GM12892 (cell line): ENCODE measurements at regions not wholly inside any gene's neighbourhood (a gene's known extent, or its start where the extent isn't known, plus 50 kb on each side); places are given as distances from the start of the nearest gene placed in this dataset.

Experiments used
- DNase-seq: peaks from one replicate; pipeline ENCODE4 v3.0.0; 2011; ENCODE audit not compliant: insufficient read length
- FAIRE-seq: peaks from 2 replicates; lab custom pipeline; 2011; peaks lifted over from hg19 to GRCh38; lab: Jason Lieb, UNC
- POLR2A ChIP-seq: IDR thresholded peaks from 2 replicates; pipeline ENCODE4 v1.6.1; 2011; ENCODE audit warnings: low read depth, low read length, control low read depth
- POLR2AphosphoS5 ChIP-seq: IDR thresholded peaks from 2 replicates; pipeline ENCODE4 v1.6.1; 2011; ENCODE audit warnings: low read depth, low read length, control low read depth
- TAF1 ChIP-seq: IDR thresholded peaks from 2 replicates; pipeline ENCODE4 v1.6.1; 2011; ENCODE audit warnings: low read depth, mild to moderate bottlenecking, control low read depth, low read length, borderline replicate concordance

DNA sequence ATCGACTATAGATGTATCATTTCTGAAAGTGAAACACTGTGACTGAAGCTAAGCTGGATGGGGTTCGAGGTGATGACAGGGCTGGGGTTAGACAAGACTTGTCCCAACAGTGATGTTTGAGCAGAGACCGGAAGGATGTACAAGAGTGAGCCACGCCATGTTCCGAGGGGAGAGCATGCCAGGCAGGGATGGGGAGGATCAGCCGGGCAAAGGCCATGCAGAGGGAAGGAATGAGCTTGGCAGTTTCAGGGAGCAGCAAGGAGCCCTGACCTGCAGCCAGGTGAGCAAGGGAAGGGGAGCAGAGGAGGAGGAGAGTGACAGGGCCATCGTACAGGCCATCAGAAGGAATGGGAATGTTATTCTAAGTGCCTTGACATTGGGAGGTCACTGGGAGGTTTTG is 114.9 kb upstream of the GPR26 start:
- TF ChIP-seq POLR2AphosphoS5 = no peak
- no peak for TF ChIP-seq POLR2A
- FAIRE-seq (no peak), DNase-seq (no peak)

DNA sequence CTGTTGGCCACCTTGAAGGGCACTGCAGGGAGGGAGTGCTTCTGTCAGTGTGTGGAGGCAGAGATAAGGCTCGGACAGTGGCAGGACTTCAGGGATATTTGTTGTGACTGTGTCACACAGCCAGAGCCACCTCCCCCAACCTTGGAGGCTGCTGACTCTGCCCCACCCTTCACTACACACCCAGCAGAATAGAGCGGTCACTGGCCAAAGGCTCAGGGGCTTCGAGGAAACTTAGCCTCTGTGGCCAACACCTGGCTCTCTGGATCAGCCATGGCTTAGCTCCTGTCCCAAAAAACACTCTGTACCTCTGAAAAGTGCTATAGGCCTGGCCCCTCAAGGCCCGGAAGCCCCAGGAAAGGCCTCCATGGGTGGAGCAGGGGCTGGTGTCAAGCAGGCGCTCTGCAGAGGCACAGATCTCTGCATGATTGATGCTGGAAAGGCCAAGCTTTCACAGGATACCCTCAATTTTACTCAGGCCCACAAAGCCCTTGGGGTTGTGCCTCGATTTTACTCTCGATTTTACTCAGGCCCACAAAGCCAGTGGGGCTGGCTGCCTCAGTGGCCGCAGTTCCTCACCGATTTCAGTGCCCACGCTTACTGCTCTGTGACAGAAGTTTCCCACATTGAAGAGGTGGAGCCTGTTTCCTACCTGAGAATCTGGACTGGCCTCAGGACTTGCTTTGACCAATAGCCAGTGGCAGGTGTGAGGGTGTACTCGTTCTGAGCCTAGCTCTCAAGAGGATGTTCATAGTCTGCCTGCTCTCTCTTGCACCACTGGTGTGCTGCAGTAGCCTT is 113.2 kb upstream of the GPR26 start:
- FAIRE-seq (no peak), DNase-seq (peak; percentile 60)
- TF ChIP-seq POLR2A (no peak), POLR2AphosphoS5 (peak; percentile 29)

DNA sequence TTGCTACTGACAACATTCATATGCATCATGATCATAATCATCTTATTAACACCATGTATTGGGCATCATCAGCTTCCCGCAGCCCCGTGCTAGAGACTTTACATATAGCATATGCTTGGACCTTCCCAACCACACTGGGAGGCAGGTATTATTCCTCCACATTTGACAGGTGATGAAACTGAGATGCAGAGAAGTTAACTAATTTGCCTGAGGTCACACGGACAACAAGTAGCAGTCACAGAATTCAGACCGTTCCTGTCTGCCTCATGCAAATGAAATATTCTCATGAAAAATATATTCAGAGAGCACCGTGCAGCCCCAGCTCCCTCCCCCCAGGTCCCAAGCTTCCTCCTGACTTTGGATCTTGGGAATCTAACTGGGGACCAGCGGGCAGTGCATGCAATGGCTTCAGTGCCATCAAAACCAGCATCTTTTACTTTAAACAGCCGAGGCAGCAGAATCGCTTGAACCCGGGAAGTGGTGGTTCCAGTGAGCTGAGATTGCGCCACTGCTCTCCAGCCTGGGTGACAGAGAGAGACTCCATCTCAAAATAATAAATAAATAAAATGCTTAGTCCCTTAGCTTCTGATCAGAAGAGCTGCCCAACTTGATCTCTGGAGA is 112.2 kb upstream of the GPR26 start:
- TF ChIP-seq POLR2A = no peak
- no peak for TF ChIP-seq POLR2AphosphoS5
- TF ChIP-seq TAF1 = no peak
- DNase-seq (no peak), FAIRE-seq (peak; percentile 99)

DNA sequence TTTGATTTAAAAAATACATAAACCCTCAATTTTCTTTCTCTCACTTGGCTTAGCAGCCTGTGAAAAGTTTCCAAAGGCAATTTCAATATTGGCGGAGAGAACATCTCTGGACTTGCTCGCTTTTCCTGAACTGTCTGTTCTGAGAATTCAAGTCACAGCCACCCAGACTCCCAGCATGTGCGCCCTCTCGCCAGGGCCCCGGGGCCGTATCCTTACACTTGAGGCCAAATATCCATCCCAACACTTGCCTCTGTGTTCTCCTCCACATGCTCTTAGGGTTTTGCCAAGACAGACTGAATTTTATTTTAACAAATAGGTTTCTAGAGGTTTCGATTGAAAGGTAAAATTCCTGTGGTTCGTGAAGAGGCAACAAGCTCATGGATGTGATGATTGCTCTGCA is 111.5 kb upstream of the GPR26 start:
- DNase-seq = no peak
- TF ChIP-seq TAF1 (no peak), POLR2AphosphoS5 (no peak), POLR2A (no peak)
- FAIRE-seq = no peak

DNA sequence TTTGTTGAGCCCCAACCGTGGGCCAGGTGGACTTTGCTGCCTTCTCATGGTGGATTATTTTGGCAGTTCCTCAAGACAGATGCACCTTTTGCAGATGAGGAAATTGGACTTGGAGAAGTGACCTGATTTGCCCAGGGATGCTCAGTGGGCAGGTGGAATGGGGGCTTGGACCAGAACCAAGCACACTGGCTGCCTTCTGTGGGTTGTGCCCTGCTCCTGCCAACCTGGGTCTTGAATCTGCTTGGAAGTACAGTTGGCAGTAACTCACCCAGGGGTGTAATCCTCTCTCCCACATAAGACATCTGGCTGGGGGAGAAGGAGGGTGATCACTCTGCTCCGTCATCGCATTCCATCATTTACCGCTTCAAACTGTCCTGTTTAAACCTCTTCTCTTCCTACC is 110.5 kb upstream of the GPR26 start:
- no peak for TF ChIP-seq POLR2AphosphoS5
- no peak for FAIRE-seq

DNA sequence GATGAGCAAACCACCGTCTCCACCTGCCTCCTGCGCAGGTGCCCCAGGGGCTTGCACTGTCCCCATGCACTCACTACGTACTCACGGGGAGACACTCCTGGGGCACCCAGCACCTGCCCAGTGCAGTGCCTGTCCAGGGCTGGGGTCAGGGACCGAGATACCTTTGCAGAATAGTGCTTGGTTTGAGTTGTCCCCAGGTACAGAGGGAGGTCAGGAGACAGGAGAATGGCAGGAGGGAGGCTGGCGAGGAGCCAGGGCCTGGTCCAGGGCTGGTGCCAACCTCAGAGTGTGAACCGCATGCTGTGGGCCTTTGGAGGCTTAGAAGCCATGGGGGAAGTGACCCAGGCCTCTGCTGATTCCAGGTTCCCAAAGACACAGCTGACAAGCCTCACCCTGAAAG is 110.1 kb upstream of the GPR26 start:
- no peak for FAIRE-seq
- TF ChIP-seq POLR2AphosphoS5 (no peak), TAF1 (no peak), POLR2A (no peak)
- no peak for DNase-seq

More for the DNA sequence above, 110.5 kb upstream of the GPR26 start:
- no peak for DNase-seq

DNA sequence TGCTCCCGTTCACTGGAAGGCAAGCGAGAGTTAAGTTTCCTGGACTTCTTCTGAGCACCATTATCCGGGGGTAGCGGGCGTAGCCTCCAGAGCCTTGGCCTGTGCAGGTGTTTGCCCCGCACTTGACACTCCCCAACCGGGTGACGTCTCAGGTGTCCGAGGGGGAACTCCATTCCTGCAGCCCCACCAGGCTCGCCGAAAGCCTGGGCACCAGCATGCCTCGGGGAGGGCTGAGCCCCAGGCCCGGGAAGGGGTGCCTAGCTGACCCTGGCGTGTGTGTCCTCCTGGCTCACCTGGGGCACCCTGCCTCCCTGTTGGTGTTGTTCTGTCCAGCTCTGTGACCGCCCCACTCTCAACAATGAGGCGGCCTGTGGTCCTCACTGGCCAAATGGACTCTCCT is 109.4 kb upstream of the GPR26 start:
- TF ChIP-seq POLR2AphosphoS5 (no peak), TAF1 (no peak), POLR2A (no peak)
- DNase-seq (no peak), FAIRE-seq (no peak)

DNA sequence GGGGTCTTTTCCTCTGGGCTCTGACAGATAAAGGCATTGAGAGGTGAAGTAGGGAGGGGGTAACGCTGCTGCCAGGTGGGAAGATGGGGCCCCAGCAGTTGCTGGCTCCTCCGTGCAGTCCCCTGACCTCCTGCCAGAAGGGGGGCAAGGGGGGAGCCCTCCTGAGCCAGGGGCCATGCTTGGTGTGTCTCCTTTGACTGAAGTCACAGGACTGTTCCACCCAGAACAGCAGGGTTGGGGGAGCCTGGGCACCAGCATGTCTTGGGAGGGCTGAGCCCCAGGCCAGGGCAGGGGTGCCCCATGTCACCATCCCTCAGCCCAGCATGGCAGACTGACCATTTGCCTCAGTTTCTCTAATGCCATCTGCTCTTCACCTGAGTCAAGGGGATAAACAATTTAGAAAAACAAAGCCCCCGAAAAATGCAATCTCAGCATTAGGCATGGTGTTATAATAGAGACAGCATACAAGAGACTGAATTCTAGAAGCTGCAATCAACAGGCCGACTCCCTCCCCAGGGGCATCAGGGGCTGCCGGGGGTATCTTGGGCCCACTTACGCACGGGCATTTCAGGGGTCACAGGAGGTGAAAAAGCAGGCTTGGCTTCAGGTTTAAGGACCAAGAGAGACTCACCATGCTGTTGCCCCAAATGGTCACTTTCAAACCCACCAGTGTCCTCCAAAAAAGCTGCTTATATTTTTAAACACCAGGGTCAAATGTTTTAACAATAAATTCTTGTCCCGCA is 108.6 kb upstream of the GPR26 start:
- TF ChIP-seq POLR2AphosphoS5 (no peak), POLR2A (no peak), TAF1 (no peak)
- FAIRE-seq = peak; percentile 62
- no peak for DNase-seq

DNA sequence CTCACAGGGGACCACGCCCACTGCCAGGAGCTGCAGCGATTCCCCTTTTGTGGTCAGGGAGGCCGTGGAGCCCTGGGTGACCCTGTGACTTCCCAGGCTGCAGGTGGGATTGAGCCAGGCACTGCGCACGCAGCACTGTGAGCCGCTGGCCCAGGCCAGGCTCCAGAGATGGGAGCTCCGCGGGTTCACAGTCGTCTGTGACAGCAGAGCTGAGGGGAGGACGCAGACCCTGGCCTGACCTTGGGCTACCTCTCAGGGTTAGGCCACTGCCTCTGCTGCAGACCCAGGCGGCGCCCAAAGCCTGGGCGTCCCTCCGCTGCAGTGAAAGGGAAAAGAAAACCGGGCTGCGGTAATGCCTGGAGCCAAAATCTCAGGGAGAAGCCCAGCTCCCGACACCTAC is 107.5 kb upstream of the GPR26 start:
- TF ChIP-seq TAF1 (no peak), POLR2AphosphoS5 (no peak), POLR2A (no peak)
- FAIRE-seq = no peak
- no peak for DNase-seq

DNA sequence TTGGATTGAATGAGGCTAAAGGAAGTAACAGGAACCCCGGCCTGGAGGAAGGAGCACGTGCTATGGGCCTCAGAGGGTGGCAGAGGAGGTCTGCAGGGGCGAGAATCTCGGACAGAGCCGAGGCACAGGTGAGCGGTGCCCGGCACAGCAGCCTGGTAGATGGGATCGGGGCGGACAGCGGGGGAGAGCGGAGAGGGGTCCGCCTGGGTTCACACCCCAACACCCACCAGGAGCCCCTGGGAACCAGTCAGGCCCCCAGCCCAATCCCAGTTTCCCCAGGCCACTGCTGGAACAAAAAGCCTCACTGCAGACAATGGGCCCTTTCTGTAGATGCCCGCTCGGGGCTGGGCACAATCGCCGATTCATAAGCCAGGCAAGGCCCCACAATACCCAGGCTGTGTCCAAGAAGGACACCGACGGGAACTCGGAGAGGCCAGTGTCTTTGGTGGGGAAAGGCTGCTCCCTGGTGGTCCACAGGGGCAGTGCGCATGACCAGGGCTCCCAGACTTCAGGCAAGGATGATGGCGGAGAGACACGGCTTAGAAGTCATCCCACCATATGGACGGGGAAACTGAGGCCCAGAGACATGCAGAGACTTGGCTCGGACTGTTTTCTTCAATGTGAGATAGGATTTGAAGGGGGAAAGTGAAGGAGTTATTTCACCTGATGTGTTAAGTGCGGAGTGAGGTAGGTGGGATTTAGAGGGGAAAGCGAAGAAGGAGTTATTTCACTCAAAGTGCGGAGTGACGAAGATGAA is 106.9 kb upstream of the GPR26 start:
- DNase-seq = peak; percentile 86
- peak; percentile 98 for FAIRE-seq
- TF ChIP-seq POLR2AphosphoS5 (no peak), POLR2A (no peak), TAF1 (no peak)

DNA sequence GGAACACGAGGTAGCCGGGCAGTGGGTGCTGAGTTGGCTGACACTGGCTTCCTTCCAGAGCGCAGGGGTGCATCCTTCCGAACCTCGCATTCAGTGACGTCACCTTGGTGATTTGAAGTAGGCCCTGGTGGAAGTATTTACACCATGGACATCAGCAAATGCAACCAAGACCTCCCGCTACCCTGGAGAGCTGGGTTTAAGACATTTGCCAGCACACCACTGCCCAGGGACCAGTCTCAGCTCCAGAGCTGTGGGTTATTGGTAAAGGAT is 106.4 kb upstream of the GPR26 start:
- no peak for DNase-seq
- FAIRE-seq = no peak
- TF ChIP-seq POLR2AphosphoS5 = no peak
- no peak for TF ChIP-seq POLR2A
- no peak for TF ChIP-seq TAF1
